GM23338 (cell line): ENCODE measurements at regions not wholly inside any gene's neighbourhood (a gene's known extent, or its start where the extent isn't known, plus 50 kb on each side); places are given as distances from the start of the nearest gene placed in this dataset.

Source experiments
- ATAC-seq: fragments of 200-7000 bp; cut with Tn5 transposase; 3 replicates; pipeline ENCODE4 v1.9.1; 2020
- DNase-seq: peaks from one replicate; pipeline ENCODE4 v3.0.0-alpha.2; 2015; ENCODE audit warnings: low spot score
- H2AFZ ChIP-seq: fragments of 200-600 bp; sonication (generic); 2 replicates; pipeline ENCODE4 v1.8.0; 2016; ENCODE audit warnings: antibody characterized with exemption, mild to moderate bottlenecking, moderate library complexity
- H3F3A ChIP-seq: fragments of 200-600 bp; sonication (generic); replicated peaks from 2 replicates; pipeline ENCODE4 v1.8.0; 2017; ENCODE audit warnings: antibody characterized with exemption, mixed run types, low read depth
- H3K27ac ChIP-seq: fragments of 200-600 bp; sonication (generic); 2 replicates; pipeline ENCODE4 v1.6.1; 2016; ENCODE audit warnings: low read depth
- H3K27me3 ChIP-seq: fragments of 200-600 bp; sonication (generic); 2 replicates; pipeline ENCODE4 v1.8.0; 2016; ENCODE audit warnings: mild to moderate bottlenecking, mixed run types, moderate library complexity; ENCODE audit not compliant: insufficient read depth
- H3K36me3 ChIP-seq: fragments of 200-600 bp; sonication (generic); 2 replicates; pipeline ENCODE4 v1.8.0; 2016; ENCODE audit warnings: mild to moderate bottlenecking; ENCODE audit not compliant: insufficient read depth
- H3K4me1 ChIP-seq: fragments of 200-600 bp; sonication (generic); 2 replicates; pipeline ENCODE4 v1.8.0; 2016; ENCODE audit warnings: mild to moderate bottlenecking, moderate library complexity; ENCODE audit not compliant: insufficient read depth
- H3K4me2 ChIP-seq: fragments of 200-600 bp; sonication (generic); 2 replicates; pipeline ENCODE4 v1.7.1; 2017; ENCODE audit warnings: mixed run types
- H3K4me3 ChIP-seq: fragments of 200-600 bp; sonication (generic); 2 replicates; pipeline ENCODE4 v1.6.1; 2016; ENCODE audit warnings: mixed run types
- H3K79me2 ChIP-seq: fragments of 200-600 bp; sonication (generic); replicated peaks from 2 replicates; pipeline ENCODE4 v1.8.0; 2017; ENCODE audit warnings: mild to moderate bottlenecking; ENCODE audit not compliant: insufficient read depth
- H3K9me2 ChIP-seq: fragments of 200-600 bp; sonication (generic); 2 replicates; pipeline ENCODE4 v1.8.0; 2017; ENCODE audit not compliant: insufficient read depth
- H4K20me1 ChIP-seq: fragments of 200-600 bp; sonication (generic); replicated peaks from 2 replicates; pipeline ENCODE4 v1.8.0; 2017; ENCODE audit warnings: mild to moderate bottlenecking; ENCODE audit not compliant: insufficient read depth
- H3K27ac Mint-ChIP-seq: 2 replicates; pipeline ENCODE4 v1.8.0; 2020; ENCODE audit warnings: inconsistent platforms, mild to moderate bottlenecking, moderate library complexity, mixed read lengths
- H3K27me3 Mint-ChIP-seq: 3 replicates; pipeline ENCODE4 v1.8.0; 2022; ENCODE audit warnings: low read depth, mild to moderate bottlenecking, moderate library complexity, mixed read lengths, inconsistent platforms; ENCODE audit not compliant: insufficient read depth, poor library complexity
- H3K36me3 Mint-ChIP-seq: 3 replicates; pipeline ENCODE4 v1.8.0; 2021; ENCODE audit warnings: low read depth, mild to moderate bottlenecking, inconsistent platforms, moderate library complexity, mixed read lengths
- H3K4me1 Mint-ChIP-seq: 3 replicates; pipeline ENCODE4 v1.8.0; 2020; ENCODE audit warnings: mild to moderate bottlenecking, inconsistent platforms, mixed read lengths
- H3K4me3 Mint-ChIP-seq: 3 replicates; pipeline ENCODE4 v1.8.0; 2021; ENCODE audit warnings: moderate library complexity, mild to moderate bottlenecking, inconsistent platforms, mixed read lengths
- H3K9me3 Mint-ChIP-seq: 3 replicates; pipeline ENCODE4 v1.8.0; 2020; ENCODE audit warnings: moderate library complexity, mild to moderate bottlenecking, inconsistent platforms, mixed read lengths
- CTCF ChIP-seq, 2 experiments: fragments of 200-600 bp in 1 of 2; sonication (generic) in 1 of 2; conservative IDR thresholded peaks; 2 replicates each; pipeline versions ENCODE4 v1.5.1 to v1.6.1; 2016 to 2017; ENCODE audit warnings: antibody characterized with exemption in 2 of 2, low read depth in 2 of 2, mild to moderate bottlenecking in 2 of 2, moderate library complexity in 1 of 2
- EZH2phosphoT487 ChIP-seq: fragments of 200-600 bp; sonication (generic); IDR thresholded peaks from one replicate; pipeline ENCODE4 v1.8.1; 2018; ENCODE audit warnings: antibody characterized with exemption; ENCODE audit not compliant: unreplicated experiment
- REST ChIP-seq: IDR thresholded peaks from one replicate; pipeline ENCODE4 v1.6.1; 2018; ENCODE audit warnings: antibody characterized with exemption; ENCODE audit not compliant: unreplicated experiment
- ZNF462 ChIP-seq: fragments of 250-450 bp; sonication (Bioruptor Pico); IDR thresholded peaks from 2 replicates; pipeline ENCODE4 v1.5.0; 2020; ENCODE audit warnings: mild to moderate bottlenecking, moderate library complexity

- ATAC-seq (peak; percentile 50; the same call in 1 of the 3 replicates), DNase-seq (peak; percentile 59)
- no peak overlapping the region for H3K4me3 ChIP-seq
- H3K79me2 ChIP-seq = no peaks in the 10 kb centered on the region
- Mint-ChIP-seq H3K36me3 (peaks cover 11% of the 10 kb centered on the region; the same call in 2 of the 3 replicates), H3K4me1 (no peaks in the 10 kb centered on the region), H3K27me3 (no peaks in the 10 kb centered on the region), H3K27ac (no peak overlapping the region), H3K4me3 (no peak overlapping the region), H3K9me3 (peaks cover 26% of the 10 kb centered on the region)
- no peaks in the 10 kb centered on the region for H3K27me3 ChIP-seq
- no peaks in the 10 kb centered on the region for H3K4me1 ChIP-seq
- H3F3A ChIP-seq = no peaks in the 10 kb centered on the region
- H3K27ac ChIP-seq = no peak overlapping the region
- H3K4me2 ChIP-seq = no peak overlapping the region
- H3K9me2 ChIP-seq = 0 out of 2 replicates have a peak, but pooled peaks cover 8% of the 10 kb centered on the region
- H4K20me1 ChIP-seq = no peaks in the 10 kb centered on the region
- no peak overlapping the region for H2AFZ ChIP-seq
- TF ChIP-seq EZH2phosphoT487 (no peak), REST (no peak), ZNF462 (CRISPR knock-in tag) (no peak), CTCF (conservative IDR thresholded peaks at IDR 0.05; ENCODE audit: low read depth in 2 of 2) (peak; percentile 69 to 78)
- peaks cover 6% of the 10 kb centered on the region; the same call in 1 of the 2 replicates for H3K36me3 ChIP-seq
These were observed 177.4 kb upstream of the BLID start for GRCh38 chr11:122293296-122294023.
